Lower leg skin (tissue), 3 donors: ENCODE measurements at regions not wholly inside any gene's neighbourhood (a gene's known extent, or its start where the extent isn't known, plus 50 kb on each side); places are given as distances from the start of the nearest gene placed in this dataset.

Experiments used
- POLR2A ChIP-seq, 2 donors: fragments of 450-650 bp; IDR thresholded peaks; one replicate each; pipeline ENCODE4 v1.6.1; 2016 to 2017; ENCODE audit warnings: antibody characterized with exemption in 2 of 2, mild to moderate bottlenecking in 1 of 2, moderate library complexity in 1 of 2
- TF ChIP-seq, protein P1 (sequence below), 3 donors: fragments of 450-650 bp; IDR thresholded peaks; one replicate each; pipeline ENCODE4 v1.5.1; 2016; ENCODE audit warnings: antibody characterized with exemption in 3 of 3, mild to moderate bottlenecking in 3 of 3, moderate library complexity in 2 of 3

DNA sequence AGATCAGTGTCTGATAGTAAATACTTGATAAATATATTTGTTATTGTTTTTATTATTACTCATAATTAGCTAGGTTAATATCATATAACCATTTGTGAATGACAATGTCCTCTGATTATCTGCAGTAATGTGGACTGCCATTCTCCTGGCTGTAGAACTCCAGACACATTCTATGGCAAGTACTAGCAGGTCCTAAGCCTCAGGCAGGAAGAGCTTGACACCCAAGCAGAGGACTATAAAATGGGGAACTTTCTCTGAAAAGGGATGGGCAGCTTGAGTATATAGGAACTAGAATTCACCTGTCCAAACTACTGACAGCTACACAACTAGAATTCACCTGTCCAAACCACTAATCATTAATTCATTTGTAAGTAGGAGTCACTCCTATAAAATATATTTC is 649.4 kb downstream of the CPS1 start:
- TF ChIP-seq, protein P1, sequence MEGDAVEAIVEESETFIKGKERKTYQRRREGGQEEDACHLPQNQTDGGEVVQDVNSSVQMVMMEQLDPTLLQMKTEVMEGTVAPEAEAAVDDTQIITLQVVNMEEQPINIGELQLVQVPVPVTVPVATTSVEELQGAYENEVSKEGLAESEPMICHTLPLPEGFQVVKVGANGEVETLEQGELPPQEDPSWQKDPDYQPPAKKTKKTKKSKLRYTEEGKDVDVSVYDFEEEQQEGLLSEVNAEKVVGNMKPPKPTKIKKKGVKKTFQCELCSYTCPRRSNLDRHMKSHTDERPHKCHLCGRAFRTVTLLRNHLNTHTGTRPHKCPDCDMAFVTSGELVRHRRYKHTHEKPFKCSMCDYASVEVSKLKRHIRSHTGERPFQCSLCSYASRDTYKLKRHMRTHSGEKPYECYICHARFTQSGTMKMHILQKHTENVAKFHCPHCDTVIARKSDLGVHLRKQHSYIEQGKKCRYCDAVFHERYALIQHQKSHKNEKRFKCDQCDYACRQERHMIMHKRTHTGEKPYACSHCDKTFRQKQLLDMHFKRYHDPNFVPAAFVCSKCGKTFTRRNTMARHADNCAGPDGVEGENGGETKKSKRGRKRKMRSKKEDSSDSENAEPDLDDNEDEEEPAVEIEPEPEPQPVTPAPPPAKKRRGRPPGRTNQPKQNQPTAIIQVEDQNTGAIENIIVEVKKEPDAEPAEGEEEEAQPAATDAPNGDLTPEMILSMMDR (IDR thresholded peaks at IDR 0.05), result no peak
- TF ChIP-seq POLR2A (IDR thresholded peaks at IDR 0.05), result no peak
